ENCODE measurements at regions not wholly inside any gene's neighbourhood (a gene's known extent, or its start where the extent isn't known, plus 50 kb on each side); places are given as distances from the start of the nearest gene placed in this dataset.

DNA sequence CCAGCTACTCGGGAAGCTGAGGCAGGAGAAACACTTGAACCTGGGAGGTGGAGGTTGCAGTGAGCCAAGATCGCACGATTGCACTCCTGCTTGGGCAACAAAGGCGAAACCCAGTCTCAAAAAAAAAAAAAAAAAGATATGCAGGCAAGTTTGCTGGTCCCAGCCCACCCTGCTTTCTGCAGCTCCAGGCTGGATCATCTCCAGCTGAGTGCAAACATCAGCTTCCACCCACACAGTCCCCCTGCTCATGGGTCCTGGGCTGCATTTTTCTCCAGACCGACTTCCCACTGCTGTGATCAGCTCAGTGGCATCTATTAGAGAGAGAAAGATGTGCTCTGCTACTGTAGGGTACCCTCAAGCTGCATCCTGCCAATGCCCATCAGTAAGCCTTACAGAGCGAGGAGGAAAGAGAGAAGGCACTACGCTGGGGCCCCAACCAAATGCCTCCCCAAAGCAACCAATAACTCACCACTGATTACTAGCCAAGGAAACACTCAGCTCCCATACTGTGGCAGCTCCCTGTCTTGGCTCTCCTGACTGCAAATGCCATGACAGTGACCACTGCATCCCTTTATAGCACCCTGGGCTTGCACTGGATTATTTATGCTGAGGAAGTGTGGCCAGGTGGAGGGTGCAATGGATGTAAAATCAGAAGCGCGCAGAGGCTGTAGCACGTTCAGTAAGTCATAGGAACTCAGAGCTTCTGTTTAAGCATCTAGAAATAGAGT is 170.9 kb upstream of the ZNF507 start:
- TF ChIP-seq POLR2AphosphoS5 (IDR thresholded peaks at IDR 0.05; ENCODE audit: low read depth, low read length) = no peak
- TF ChIP-seq POLR2A (IDR thresholded peaks at IDR 0.05; ENCODE audit: low read depth, low read length) = no peak

Data from GM12892 (cell line).